Tibial nerve (tissue), 3 donors: ENCODE measurements at regions not wholly inside any gene's neighbourhood (a gene's known extent, or its start where the extent isn't known, plus 50 kb on each side); places are given as distances from the start of the nearest gene placed in this dataset.
"Not testable (repeated sequence)": the region's sequence is repeated elsewhere in the genome, so short reads cannot be mapped to it uniquely, and the experiment has no call there.

Experiments used
- CTCF ChIP-seq, 5 experiments: fragments of 200-600 bp in 3 of 5; fragments of 450-650 bp in 2 of 5; sonication (generic) in 3 of 5; IDR thresholded peaks; one replicate each; pipeline ENCODE4 v1.5.1; 2016 to 2019; ENCODE audit warnings: antibody characterized with exemption in 5 of 5, mild to moderate bottlenecking in 3 of 5, moderate library complexity in 2 of 5
- POLR2A ChIP-seq, 2 donors: fragments of 450-650 bp; IDR thresholded peaks; one replicate each; pipeline ENCODE4 v1.6.1; 2017; ENCODE audit warnings: antibody characterized with exemption in 2 of 2, mild to moderate bottlenecking in 2 of 2, moderate library complexity in 2 of 2

GRCh38 chr22:15919120-15919519 is 229.3 kb downstream of the POTEH start:
- TF ChIP-seq CTCF, POLR2A (IDR thresholded peaks at IDR 0.05): not testable (repeated sequence)
